Uterus (tissue), 2 donors: ENCODE measurements at regions not wholly inside any gene's neighbourhood (a gene's known extent, or its start where the extent isn't known, plus 50 kb on each side); places are given as distances from the start of the nearest gene placed in this dataset.

Experiments
- CTCF ChIP-seq, 4 experiments: fragments of 200-600 bp in 2 of 4; fragments of 450-650 bp in 2 of 4; sonication (generic) in 2 of 4; IDR thresholded peaks; one replicate each; pipeline ENCODE4 v1.5.1; 2016 to 2019; ENCODE audit warnings: antibody characterized with exemption in 4 of 4, mild to moderate bottlenecking in 2 of 4, moderate library complexity in 1 of 4
- POLR2A ChIP-seq, 2 donors: fragments of 450-650 bp; IDR thresholded peaks; one replicate each; pipeline ENCODE4 v1.6.1; 2016; ENCODE audit warnings: antibody characterized with exemption in 2 of 2, mild to moderate bottlenecking in 1 of 2, moderate library complexity in 1 of 2

GRCh38 chr9:31336386-31336785 lies 1048.1 kb upstream of the ACO1 start:
- TF ChIP-seq CTCF (IDR thresholded peaks at IDR 0.05) (no peak), POLR2A (IDR thresholded peaks at IDR 0.05) (no peak)
